K562 (cell line): ENCODE measurements at regions not wholly inside any gene's neighbourhood (a gene's known extent, or its start where the extent isn't known, plus 50 kb on each side); places are given as distances from the start of the nearest gene placed in this dataset.

Source experiments
- CUX1 ChIP-seq: fragments of 200-800 bp; sonication (Bioruptor generic); IDR thresholded peaks from 2 replicates; pipeline ENCODE4 v1.6.1; 2016; ENCODE audit warnings: missing genetic modification characterization, missing compliant biosample characterization
- ELK3 ChIP-seq: fragments of 450-650 bp; formaldehyde crosslinking; IDR thresholded peaks from 2 replicates; pipeline ENCODE4 v1.4.0; 2020; ENCODE audit warnings: mild to moderate bottlenecking
- FOXK2 ChIP-seq, 2 experiments: fragments of 450-650 bp; IDR thresholded peaks in 1 of 2; conservative IDR thresholded peaks in 1 of 2; 2 replicates each; pipeline ENCODE4 v1.6.1; 2016; ENCODE audit warnings: low read depth in 2 of 2, mild to moderate bottlenecking in 1 of 2
- NCOA2 ChIP-seq, 2 experiments: fragments of 450-650 bp; IDR thresholded peaks; 2 replicates each; pipeline ENCODE4 v1.6.1; 2018; ENCODE audit warnings: mild to moderate bottlenecking in 2 of 2, moderate library complexity in 1 of 2; ENCODE audit not compliant: partially characterized antibody in 2 of 2
- NFRKB ChIP-seq: fragments of 450-650 bp; IDR thresholded peaks from 2 replicates; pipeline ENCODE4 v1.6.1; 2016; ENCODE audit warnings: low read depth
- RBFOX2 ChIP-seq: fragments of 200-400 bp; formaldehyde crosslinking; IDR thresholded peaks from 2 replicates; pipeline ENCODE4 v1.6.1; 2017; ENCODE audit warnings: low read depth, mild to moderate bottlenecking, low read length, moderate library complexity
- RBM15 ChIP-seq: fragments of 200-400 bp; formaldehyde crosslinking; IDR thresholded peaks from 2 replicates; pipeline ENCODE4 v1.6.1; 2018; ENCODE audit warnings: mild to moderate bottlenecking, low read length, moderate library complexity; ENCODE audit not compliant: insufficient read depth
- RBM34 ChIP-seq: fragments of 200-400 bp; formaldehyde crosslinking; IDR thresholded peaks from 2 replicates; pipeline ENCODE4 v1.6.1; 2018; ENCODE audit warnings: low read length, borderline replicate concordance; ENCODE audit not compliant: insufficient read depth
- TCF3 ChIP-seq: sonication (generic); formaldehyde crosslinking; IDR thresholded peaks from 2 replicates; pipeline ENCODE4 v1.4.0; 2020; ENCODE audit warnings: mild to moderate bottlenecking, missing genetic modification reagents
- UBTF ChIP-seq, 2 experiments: IDR thresholded peaks; 2 replicates each; pipeline ENCODE4 v1.6.1; 2012; ENCODE audit warnings: improper control_type of control experiment in 2 of 2, low read depth in 2 of 2, low read length in 2 of 2, borderline replicate concordance in 1 of 2
- ZBTB1 ChIP-seq: sonication (generic); formaldehyde crosslinking; IDR thresholded peaks from 2 replicates; pipeline ENCODE4 v1.8.1; 2023; ENCODE audit warnings: missing genetic modification reagents, low read depth, mild to moderate bottlenecking, borderline replicate concordance
- ZHX1 ChIP-seq: fragments of 150-350 bp; conservative IDR thresholded peaks from 2 replicates; pipeline ENCODE4 v1.6.1; 2014; ENCODE audit warnings: low read length
- ZNF561 ChIP-seq: fragments of 450-650 bp; formaldehyde crosslinking; conservative IDR thresholded peaks from 2 replicates; pipeline ENCODE4 v1.4.0; 2020; ENCODE audit warnings: mild to moderate bottlenecking, moderate library complexity
- ZNF717 ChIP-seq: fragments of 250-450 bp; sonication (Bioruptor Pico); IDR thresholded peaks from 2 replicates; pipeline ENCODE4 v1.5.0; 2021

- no peak for TF ChIP-seq ZNF561 (CRISPR knock-in tag)
- TF ChIP-seq NCOA2 (IDR thresholded peaks at IDR 0.05; ENCODE audit: partially characterized antibody in 2 of 2), result no peak
- TF ChIP-seq RBM15, result no peak
- no peak for TF ChIP-seq ZNF717 (CRISPR knock-in tag)
- TF ChIP-seq TCF3 (CRISPR knock-in tag), result no peak
- no peak for TF ChIP-seq ZHX1
- no peak for TF ChIP-seq ZBTB1 (CRISPR knock-in tag)
- no peak for TF ChIP-seq RBFOX2
- TF ChIP-seq CUX1, result no peak
- TF ChIP-seq ELK3, result no peak
- no peak for TF ChIP-seq NFRKB
- no peak for TF ChIP-seq FOXK2 (conservative IDR thresholded peaks at IDR 0.05 in 1 of 2, IDR thresholded peaks at IDR 0.05 in 1 of 2; ENCODE audit: low read depth in 2 of 2)
- no peak for TF ChIP-seq RBM34
- TF ChIP-seq UBTF (IDR thresholded peaks at IDR 0.05; ENCODE audit: borderline replicate concordance in 1 of 2, low read depth in 2 of 2, low read length in 2 of 2), result no peak
Observed at GRCh38 chr6:47392251-47392650, 82.5 kb upstream of the TNFRSF21 start (continued).
